22Rv1 (cell line): ENCODE measurements at regions not wholly inside any gene's neighbourhood (a gene's known extent, or its start where the extent isn't known, plus 50 kb on each side); places are given as distances from the start of the nearest gene placed in this dataset.

Experiments used
- H3K27ac ChIP-seq: fragments of 450-650 bp; 2 replicates; pipeline ENCODE4 v1.5.1; 2017
- CTCF ChIP-seq: fragments of 450-650 bp; IDR thresholded peaks from 2 replicates; pipeline ENCODE4 v1.5.1; 2017; ENCODE audit warnings: mild to moderate bottlenecking
- ZFX ChIP-seq: fragments of 450-650 bp; IDR thresholded peaks from 2 replicates; pipeline ENCODE4 v1.6.1; 2017; ENCODE audit warnings: antibody characterized with exemption, borderline replicate concordance

GRCh38 chr1:71166178-71167173 lies 85.6 kb upstream of the ZRANB2 start:
- TF ChIP-seq CTCF, result no peak
- no peak for TF ChIP-seq ZFX

GRCh38 chr1:71157715-71158114 lies 76.9 kb upstream of the ZRANB2 start:
- TF ChIP-seq CTCF, result no peak
- no peak for TF ChIP-seq ZFX
- no peak overlapping the region for H3K27ac ChIP-seq

More at GRCh38 chr1:71166178-71167173, 85.6 kb upstream of the ZRANB2 start:
- H3K27ac ChIP-seq, result no peak overlapping the region

- TF ChIP-seq CTCF (no peak), ZFX (no peak)
- H3K27ac ChIP-seq, result no peak overlapping the region
Observed at GRCh38 chr1:71157151-71157550, 76.3 kb upstream of the ZRANB2 start.

- TF ChIP-seq CTCF (no peak), ZFX (no peak)
- H3K27ac ChIP-seq, result no peak overlapping the region
Observed at GRCh38 chr1:71156590-71156989, 75.8 kb upstream of the ZRANB2 start.

- TF ChIP-seq ZFX (no peak), CTCF (no peak)
- H3K27ac ChIP-seq, result no peak overlapping the region
Observed at GRCh38 chr1:71154429-71154828, 73.6 kb upstream of the ZRANB2 start.

- TF ChIP-seq CTCF, result no peak
- no peak for TF ChIP-seq ZFX
- no peak overlapping the region for H3K27ac ChIP-seq
Observed at GRCh38 chr1:71153826-71154225, 73.0 kb upstream of the ZRANB2 start.

- H3K27ac ChIP-seq, result no peak overlapping the region
- TF ChIP-seq ZFX, result no peak
- no peak for TF ChIP-seq CTCF
Observed at GRCh38 chr1:71147637-71148360, 67.0 kb upstream of the ZRANB2 start.
